ENCODE measurements at regions not wholly inside any gene's neighbourhood (a gene's known extent, or its start where the extent isn't known, plus 50 kb on each side); places are given as distances from the start of the nearest gene placed in this dataset.

DNA sequence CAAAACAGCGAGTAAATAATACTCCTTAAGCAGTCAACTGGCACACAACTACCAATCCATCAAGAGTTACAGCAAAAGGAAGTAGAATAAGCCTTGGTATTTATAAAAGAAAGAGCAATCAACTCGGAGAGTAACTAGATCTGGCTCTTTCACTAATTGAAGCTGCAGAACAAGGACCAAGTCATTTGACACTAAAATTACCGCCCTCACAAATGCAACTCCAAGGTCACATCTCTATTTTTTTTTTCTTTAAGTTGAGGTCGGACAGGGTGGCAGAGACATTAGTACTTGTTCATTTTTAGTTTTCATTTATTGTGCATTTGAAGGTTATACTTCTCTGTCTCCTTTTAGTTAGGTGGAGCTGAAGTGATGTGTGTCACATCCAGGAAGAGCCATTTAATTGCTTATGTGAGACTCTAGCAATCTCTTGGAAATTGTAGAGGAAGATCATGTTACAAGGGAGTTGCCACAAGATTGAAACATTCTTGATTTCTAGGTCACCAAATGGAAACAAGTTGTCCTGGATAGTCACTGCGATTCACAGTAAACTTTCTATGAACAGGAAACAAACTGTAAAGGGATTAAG is 138.1 kb upstream of the ADAMTS5 start:
- H4K12ac ChIP-seq (ENCODE audit: low read depth, low read length): no peak overlapping the region
- H3K27ac ChIP-seq (ENCODE audit: low read depth, low read length): no peak overlapping the region
- H2BK5ac ChIP-seq (ENCODE audit: low read depth, low read length, poor library complexity): no peak overlapping the region
- no peak overlapping the region for H3K23ac ChIP-seq (ENCODE audit: low read length)
- no peak overlapping the region for H3K18ac ChIP-seq (ENCODE audit: low read length)
- WGBS (ENCODE audit: extremely low coverage, insufficient coverage, insufficient read length): no CpG with 5 or more reads among the region's 5 CpGs
- no peak overlapping the region for H2BK12ac ChIP-seq (ENCODE audit: low read length)
- no peaks in the 10 kb centered on the region for H3K27me3 ChIP-seq (ENCODE audit: insufficient read depth, low read length)
- no peak overlapping the region for H3K14ac ChIP-seq (ENCODE audit: low read length)
- no peak overlapping the region for H3K4ac ChIP-seq (ENCODE audit: low read depth, low read length)
- no peak overlapping the region for H2AFZ ChIP-seq (ENCODE audit: insufficient read depth, low read length, poor library complexity)
- no peak overlapping the region for H3K4me2 ChIP-seq (ENCODE audit: low read length)
- no peak overlapping the region for H4K8ac ChIP-seq (ENCODE audit: low read depth, low read length)
- H3K4me1 ChIP-seq (ENCODE audit: control insufficient read depth in 1 of 2, insufficient read depth in 2 of 2, low read length in 2 of 2): no peaks in the 10 kb centered on the region
- H3K36me3 ChIP-seq (ENCODE audit: control insufficient read depth in 1 of 2, insufficient read depth in 2 of 2, low read length in 2 of 2): no peaks in the 10 kb centered on the region
- no peak for DNase-seq
- no peak overlapping the region for H2AK5ac ChIP-seq (ENCODE audit: low read length)
- no peaks in the 10 kb centered on the region for H3K79me1 ChIP-seq (ENCODE audit: low read length)
- H3K79me2 ChIP-seq (ENCODE audit: control insufficient read depth, insufficient read depth, low read length, poor library complexity): no peaks in the 10 kb centered on the region
- no peak overlapping the region for H2BK120ac ChIP-seq (ENCODE audit: insufficient read depth, low read length, poor library complexity)
- H4K91ac ChIP-seq (ENCODE audit: low read depth, low read length): no peak overlapping the region
- H3K4me3 ChIP-seq (ENCODE audit: low read depth, low read length): no peak overlapping the region
- H3K9ac ChIP-seq (ENCODE audit: low read length): no peak overlapping the region
- H3K9me3 ChIP-seq (ENCODE audit: insufficient read depth, low read depth, low read length): no peaks in the 10 kb centered on the region

DNA sequence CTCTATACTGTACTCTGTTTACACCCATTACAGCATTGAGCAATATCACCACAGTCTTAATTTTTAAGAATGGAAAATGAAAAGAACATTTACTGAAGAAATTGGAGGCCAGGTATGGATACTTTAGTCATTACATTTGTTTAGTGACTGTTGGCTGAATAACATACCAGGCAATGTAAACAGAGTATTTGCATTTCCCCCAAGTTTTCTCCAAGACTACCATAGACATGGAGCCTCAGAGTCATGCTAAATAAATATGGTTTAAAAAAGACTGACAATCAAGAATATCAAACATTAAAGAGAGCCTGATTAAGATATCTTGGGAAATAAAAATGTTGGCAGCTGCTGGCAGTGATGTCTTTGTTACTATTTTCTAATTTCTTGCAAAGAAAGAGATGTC is 136.9 kb upstream of the ADAMTS5 start:
- Histone ChIP-seq H3K23ac (ENCODE audit: low read length) (no peak overlapping the region), H3K4ac (ENCODE audit: low read depth, low read length) (no peak overlapping the region), H2BK12ac (ENCODE audit: low read length) (no peak overlapping the region), H3K79me1 (ENCODE audit: low read length) (no peaks in the 10 kb centered on the region), H2BK5ac (ENCODE audit: low read depth, low read length, poor library complexity) (no peak overlapping the region), H3K79me2 (ENCODE audit: control insufficient read depth, insufficient read depth, low read length, poor library complexity) (no peaks in the 10 kb centered on the region), H3K36me3 (ENCODE audit: control insufficient read depth in 1 of 2, insufficient read depth in 2 of 2, low read length in 2 of 2) (no peaks in the 10 kb centered on the region), H2BK120ac (ENCODE audit: insufficient read depth, low read length, poor library complexity) (no peak overlapping the region), H3K4me2 (ENCODE audit: low read length) (no peak overlapping the region), H2AK5ac (ENCODE audit: low read length) (no peak overlapping the region), H3K14ac (ENCODE audit: low read length) (no peak overlapping the region), H4K12ac (ENCODE audit: low read depth, low read length) (no peak overlapping the region), H2AFZ (ENCODE audit: insufficient read depth, low read length, poor library complexity) (no peak overlapping the region), H3K18ac (ENCODE audit: low read length) (no peak overlapping the region), H3K9me3 (ENCODE audit: insufficient read depth, low read depth, low read length) (no peaks in the 10 kb centered on the region), H3K27ac (ENCODE audit: low read depth, low read length) (no peak overlapping the region), H3K9ac (ENCODE audit: low read length) (no peak overlapping the region), H3K27me3 (ENCODE audit: insufficient read depth, low read length) (no peaks in the 10 kb centered on the region), H3K4me3 (ENCODE audit: low read depth, low read length) (no peak overlapping the region), H3K4me1 (ENCODE audit: control insufficient read depth in 1 of 2, insufficient read depth in 2 of 2, low read length in 2 of 2) (no peaks in the 10 kb centered on the region), H4K91ac (ENCODE audit: low read depth, low read length) (no peak overlapping the region), H4K8ac (ENCODE audit: low read depth, low read length) (no peak overlapping the region)
- no peak for DNase-seq

DNA sequence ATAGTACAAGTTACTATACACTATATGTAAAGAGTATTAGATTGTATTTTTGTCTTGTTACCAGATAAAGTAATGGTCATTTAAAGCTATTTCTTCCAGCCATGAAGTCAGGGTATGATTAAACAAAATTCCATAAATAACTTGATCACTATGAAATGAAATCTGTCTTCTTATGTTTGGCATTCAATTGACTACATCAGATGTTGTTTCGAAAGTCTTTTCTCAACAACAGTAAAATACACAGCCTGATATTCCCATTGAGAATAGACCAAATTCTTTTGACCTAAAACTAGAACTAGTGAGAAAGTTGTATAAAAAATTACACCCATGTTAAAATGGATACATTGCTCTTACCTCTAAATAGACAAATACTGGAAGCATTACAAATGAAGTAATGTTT is 134.6 kb upstream of the ADAMTS5 start:
- Histone ChIP-seq H2BK120ac (ENCODE audit: insufficient read depth, low read length, poor library complexity) (no peak overlapping the region), H3K9ac (ENCODE audit: low read length) (no peak overlapping the region), H2BK5ac (ENCODE audit: low read depth, low read length, poor library complexity) (no peak overlapping the region), H3K14ac (ENCODE audit: low read length) (no peak overlapping the region), H3K18ac (ENCODE audit: low read length) (no peak overlapping the region), H3K4me2 (ENCODE audit: low read length) (no peak overlapping the region), H2AFZ (ENCODE audit: insufficient read depth, low read length, poor library complexity) (no peak overlapping the region), H2AK5ac (ENCODE audit: low read length) (no peak overlapping the region), H3K4me3 (ENCODE audit: low read depth, low read length) (no peak overlapping the region), H3K4ac (ENCODE audit: low read depth, low read length) (no peak overlapping the region), H3K79me2 (ENCODE audit: control insufficient read depth, insufficient read depth, low read length, poor library complexity) (no peaks in the 10 kb centered on the region), H4K8ac (ENCODE audit: low read depth, low read length) (no peak overlapping the region), H3K27me3 (ENCODE audit: insufficient read depth, low read length) (no peaks in the 10 kb centered on the region), H3K23ac (ENCODE audit: low read length) (no peak overlapping the region), H3K27ac (ENCODE audit: low read depth, low read length) (no peak overlapping the region), H2BK12ac (ENCODE audit: low read length) (no peak overlapping the region), H3K4me1 (ENCODE audit: control insufficient read depth in 1 of 2, insufficient read depth in 2 of 2, low read length in 2 of 2) (no peaks in the 10 kb centered on the region), H3K9me3 (ENCODE audit: insufficient read depth, low read depth, low read length) (no peaks in the 10 kb centered on the region), H4K12ac (ENCODE audit: low read depth, low read length) (no peak overlapping the region), H4K91ac (ENCODE audit: low read depth, low read length) (no peak overlapping the region), H3K79me1 (ENCODE audit: low read length) (no peaks in the 10 kb centered on the region), H3K36me3 (ENCODE audit: control insufficient read depth in 1 of 2, insufficient read depth in 2 of 2, low read length in 2 of 2) (no peaks in the 10 kb centered on the region)
- WGBS (ENCODE audit: extremely low coverage, insufficient coverage, insufficient read length): no CpG with 5 or more reads among the region's 1 CpG
- DNase-seq: peak in 1 of 2 donors; percentile 34

DNA sequence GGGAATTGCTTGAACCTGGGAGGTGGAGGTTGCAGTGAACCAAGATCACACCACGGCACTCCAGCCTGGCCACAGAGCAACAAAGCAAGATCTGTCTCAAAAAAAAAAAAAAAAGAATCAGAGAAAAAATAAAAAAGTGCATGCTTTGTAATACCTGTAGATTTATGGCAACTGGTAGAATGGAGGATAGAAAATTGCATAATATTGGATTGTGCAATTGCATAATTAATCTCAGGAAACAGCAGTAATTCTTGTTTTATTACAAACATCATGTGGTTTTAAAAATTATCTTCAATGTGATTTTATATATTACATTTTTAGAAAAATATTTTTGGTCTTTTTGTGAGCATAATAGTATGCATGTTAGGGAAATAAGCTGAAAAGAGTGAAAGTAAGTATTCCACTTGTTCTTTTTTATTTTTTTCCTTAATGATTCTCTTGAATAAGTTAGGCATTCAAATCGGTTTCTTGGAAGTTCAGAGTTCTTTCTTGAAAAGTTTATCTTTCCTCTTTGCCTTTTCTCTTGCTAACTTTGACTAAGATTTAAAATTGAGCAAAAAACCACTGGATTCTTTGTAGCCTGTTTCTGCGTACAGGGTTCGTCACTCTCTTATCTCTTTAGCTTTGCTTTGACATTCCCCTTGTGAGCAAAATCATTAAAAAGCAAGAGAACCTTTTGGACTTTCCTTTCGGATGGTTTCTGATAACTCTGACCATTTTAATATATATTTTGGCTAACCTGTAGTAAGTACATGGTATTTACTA is 127.5 kb upstream of the ADAMTS5 start:
- no peak overlapping the region for H3K18ac ChIP-seq (ENCODE audit: low read length)
- no peak overlapping the region for H3K14ac ChIP-seq (ENCODE audit: low read length)
- no CpG with 5 or more reads among the region's 5 CpGs for WGBS (ENCODE audit: extremely low coverage, insufficient coverage, insufficient read length)
- H3K23ac ChIP-seq (ENCODE audit: low read length): no peak overlapping the region
- H2BK120ac ChIP-seq (ENCODE audit: insufficient read depth, low read length, poor library complexity): no peak overlapping the region
- H3K79me2 ChIP-seq (ENCODE audit: control insufficient read depth, insufficient read depth, low read length, poor library complexity): no peaks in the 10 kb centered on the region
- no peak for DNase-seq
- no peak overlapping the region for H4K8ac ChIP-seq (ENCODE audit: low read depth, low read length)
- no peaks in the 10 kb centered on the region for H3K4me1 ChIP-seq (ENCODE audit: control insufficient read depth in 1 of 2, insufficient read depth in 2 of 2, low read length in 2 of 2)
- no peak overlapping the region for H3K4me2 ChIP-seq (ENCODE audit: low read length)
- H3K27ac ChIP-seq (ENCODE audit: low read depth, low read length): no peak overlapping the region
- H3K4ac ChIP-seq (ENCODE audit: low read depth, low read length): no peak overlapping the region
- H4K91ac ChIP-seq (ENCODE audit: low read depth, low read length): no peak overlapping the region
- H3K36me3 ChIP-seq (ENCODE audit: control insufficient read depth in 1 of 2, insufficient read depth in 2 of 2, low read length in 2 of 2): no peaks in the 10 kb centered on the region
- H3K79me1 ChIP-seq (ENCODE audit: low read length): no peaks in the 10 kb centered on the region
- H2BK5ac ChIP-seq (ENCODE audit: low read depth, low read length, poor library complexity): no peak overlapping the region
- no peak overlapping the region for H2AK5ac ChIP-seq (ENCODE audit: low read length)
- H3K9ac ChIP-seq (ENCODE audit: low read length): no peak overlapping the region
- H3K4me3 ChIP-seq (ENCODE audit: low read depth, low read length): no peak overlapping the region
- no peak overlapping the region for H2BK12ac ChIP-seq (ENCODE audit: low read length)
- H3K9me3 ChIP-seq (ENCODE audit: insufficient read depth, low read depth, low read length): no peaks in the 10 kb centered on the region
- H4K12ac ChIP-seq (ENCODE audit: low read depth, low read length): no peak overlapping the region
- no peak overlapping the region for H2AFZ ChIP-seq (ENCODE audit: insufficient read depth, low read length, poor library complexity)
- H3K27me3 ChIP-seq (ENCODE audit: insufficient read depth, low read length): no peaks in the 10 kb centered on the region
